ENCODE measurements at regions not wholly inside any gene's neighbourhood (a gene's known extent, or its start where the extent isn't known, plus 50 kb on each side); places are given as distances from the start of the nearest gene placed in this dataset.

DNA sequence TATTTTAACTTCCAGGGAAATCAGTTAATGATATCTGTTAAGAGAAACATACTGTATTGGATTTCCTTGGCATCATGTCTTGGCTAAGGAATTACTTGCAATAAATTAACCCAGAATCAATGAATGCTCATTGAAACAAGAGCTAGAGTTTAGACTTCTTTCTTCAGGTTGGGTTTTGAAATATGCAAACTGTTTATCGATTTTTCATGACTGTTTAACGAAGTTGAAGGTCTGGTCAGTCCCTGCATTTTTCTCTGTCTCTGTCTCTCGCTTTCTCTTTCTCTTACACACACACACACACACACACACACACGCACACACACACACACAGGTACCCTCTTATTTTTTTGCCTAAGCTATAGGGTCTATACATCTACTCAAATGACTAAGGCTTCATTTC, 981.0 kb downstream of the SUCLG1 start:
- H3K4me1 Mint-ChIP-seq: no peaks in the 10 kb centered on the region
- no peaks in the 10 kb centered on the region for H3K27me3 Mint-ChIP-seq
- no peaks in the 10 kb centered on the region for H3K36me3 Mint-ChIP-seq (ENCODE audit: low read depth)
- no peak overlapping the region for H3K4me3 Mint-ChIP-seq
- H3K27ac Mint-ChIP-seq: no peak overlapping the region
- DNase-seq: no peak
- no peaks in the 10 kb centered on the region for H3K9me3 Mint-ChIP-seq
- intact Hi-C loops (cut with micrococcal nuclease): no loop called here

DNA sequence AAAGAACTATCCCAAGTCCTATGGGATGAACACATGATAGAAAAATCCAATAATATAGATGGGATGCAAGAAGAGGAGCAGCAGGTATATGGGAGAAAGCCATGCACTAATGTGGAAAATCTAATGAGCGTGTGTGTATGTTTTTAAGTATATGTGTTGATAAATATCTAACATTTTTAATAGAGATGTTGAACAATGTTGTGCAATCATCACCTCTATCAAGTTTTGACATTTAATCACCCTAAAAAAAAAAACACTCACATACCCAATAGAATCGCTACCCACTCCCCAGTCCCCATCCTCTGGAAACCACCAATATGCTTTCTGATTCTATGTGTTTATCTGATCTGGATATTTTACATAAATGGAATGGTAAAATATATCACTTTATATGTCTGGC, 983.7 kb downstream of the SUCLG1 start:
- DNase-seq: no peak
- Mint-ChIP-seq H3K4me1 (no peaks in the 10 kb centered on the region), H3K4me3 (no peak overlapping the region), H3K27ac (no peak overlapping the region), H3K27me3 (no peaks in the 10 kb centered on the region), H3K9me3 (no peaks in the 10 kb centered on the region), H3K36me3 (ENCODE audit: low read depth) (no peaks in the 10 kb centered on the region)
- intact Hi-C loops (cut with micrococcal nuclease): no loop called here

DNA sequence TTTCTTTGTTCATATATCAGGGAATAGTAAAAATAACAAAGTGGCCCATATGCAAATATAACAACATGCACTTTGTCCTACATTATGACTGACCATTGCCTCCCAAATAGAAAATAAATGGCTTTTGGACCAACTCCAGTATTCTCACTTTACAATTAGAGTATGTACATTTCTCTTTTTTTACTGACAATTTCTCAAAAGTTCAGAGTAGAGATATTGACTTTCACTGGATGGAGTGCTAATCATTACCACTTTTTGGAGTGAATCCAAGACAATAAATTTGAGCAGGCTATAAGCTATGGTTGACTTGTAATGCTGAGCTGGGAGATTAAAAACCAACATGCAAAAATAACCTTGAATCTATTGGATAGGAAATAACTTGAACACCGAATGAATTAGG, 987.4 kb downstream of the SUCLG1 start:
- no peaks in the 10 kb centered on the region for H3K36me3 Mint-ChIP-seq (ENCODE audit: low read depth)
- intact Hi-C loops (cut with micrococcal nuclease): no loop called here
- no peak overlapping the region for H3K4me3 Mint-ChIP-seq
- H3K27ac Mint-ChIP-seq: no peak overlapping the region
- no peaks in the 10 kb centered on the region for H3K9me3 Mint-ChIP-seq
- DNase-seq: no peak
- no peaks in the 10 kb centered on the region for H3K27me3 Mint-ChIP-seq
- H3K4me1 Mint-ChIP-seq: no peaks in the 10 kb centered on the region

GRCh38 chr2:83470928-83471327, 988.2 kb downstream of the SUCLG1 start:
- intact Hi-C loops (cut with micrococcal nuclease): no loop called here
- Mint-ChIP-seq H3K27ac (no peak overlapping the region), H3K4me3 (no peak overlapping the region), H3K4me1 (no peaks in the 10 kb centered on the region), H3K36me3 (ENCODE audit: low read depth) (no peaks in the 10 kb centered on the region), H3K27me3 (no peaks in the 10 kb centered on the region), H3K9me3 (no peaks in the 10 kb centered on the region)
- no peak for DNase-seq

DNA sequence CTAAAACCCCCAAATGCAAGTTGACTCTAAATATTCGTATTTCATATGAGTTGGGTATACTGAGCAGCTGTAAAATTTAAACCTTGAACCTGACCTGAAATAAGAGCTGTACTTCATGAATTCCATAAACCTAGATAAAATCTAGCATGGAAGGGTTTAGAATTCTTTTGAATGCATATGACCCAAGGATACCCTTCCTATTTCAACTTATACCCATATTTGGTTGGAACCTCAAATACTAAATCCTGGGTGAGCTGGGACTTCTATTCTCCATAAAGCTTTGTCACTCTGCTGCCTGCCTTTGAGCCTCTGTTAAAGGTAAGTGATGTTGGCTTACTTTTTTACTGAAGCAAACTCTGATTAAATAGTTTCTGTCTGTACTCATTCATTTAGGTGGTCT, 994.6 kb downstream of the SUCLG1 start:
- intact Hi-C loops (cut with micrococcal nuclease): no loop called here
- H3K9me3 Mint-ChIP-seq: no peaks in the 10 kb centered on the region
- no peak for DNase-seq
- no peaks in the 10 kb centered on the region for H3K27me3 Mint-ChIP-seq
- H3K4me1 Mint-ChIP-seq: no peaks in the 10 kb centered on the region
- H3K36me3 Mint-ChIP-seq (ENCODE audit: low read depth): no peaks in the 10 kb centered on the region
- H3K27ac Mint-ChIP-seq: no peak overlapping the region
- no peak overlapping the region for H3K4me3 Mint-ChIP-seq

- H3K9me3 Mint-ChIP-seq: no peaks in the 10 kb centered on the region
- no peaks in the 10 kb centered on the region for H3K4me1 Mint-ChIP-seq
- DNase-seq: no peak
- no peak overlapping the region for H3K27ac Mint-ChIP-seq
- intact Hi-C loops (cut with micrococcal nuclease): no loop called here
- no peak overlapping the region for H3K4me3 Mint-ChIP-seq
- no peaks in the 10 kb centered on the region for H3K36me3 Mint-ChIP-seq (ENCODE audit: low read depth)
- H3K27me3 Mint-ChIP-seq: no peaks in the 10 kb centered on the region
Measured at GRCh38 chr2:83462881-83463280, 996.2 kb downstream of the SUCLG1 start.

GRCh38 chr2:83461135-83461534, 997.9 kb downstream of the SUCLG1 start:
- H3K27me3 Mint-ChIP-seq: no peaks in the 10 kb centered on the region
- intact Hi-C loops (cut with micrococcal nuclease): no loop called here

DNA sequence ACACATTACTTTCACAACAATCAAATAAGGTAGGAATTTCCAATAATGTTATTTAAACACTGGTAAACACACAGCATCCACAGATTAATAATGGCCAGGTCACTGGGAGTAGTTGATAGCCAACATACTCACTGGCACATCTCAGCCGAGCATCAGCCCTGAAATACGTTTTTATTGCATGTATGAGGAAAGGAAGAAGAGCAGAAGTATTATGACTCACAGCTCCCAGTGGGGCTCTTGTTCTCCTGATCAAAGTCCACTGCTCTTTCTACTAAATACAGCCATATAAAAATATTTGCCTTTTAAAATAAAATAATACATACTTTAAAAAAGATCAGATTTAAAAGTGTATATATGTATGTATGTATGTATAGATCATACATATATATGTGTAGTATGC, 999.6 kb downstream of the SUCLG1 start:
- H3K36me3 Mint-ChIP-seq (ENCODE audit: low read depth): no peaks in the 10 kb centered on the region
- H3K4me3 Mint-ChIP-seq: no peak overlapping the region
- no peaks in the 10 kb centered on the region for H3K27me3 Mint-ChIP-seq
- no peaks in the 10 kb centered on the region for H3K9me3 Mint-ChIP-seq
- H3K4me1 Mint-ChIP-seq: no peaks in the 10 kb centered on the region
- H3K27ac Mint-ChIP-seq: no peak overlapping the region
- intact Hi-C loops (cut with micrococcal nuclease): no loop called here
- no peak for DNase-seq

More at GRCh38 chr2:83461135-83461534, 997.9 kb downstream of the SUCLG1 start:
- Mint-ChIP-seq H3K4me1 (no peaks in the 10 kb centered on the region), H3K4me3 (no peak overlapping the region), H3K36me3 (ENCODE audit: low read depth) (no peaks in the 10 kb centered on the region), H3K9me3 (no peaks in the 10 kb centered on the region), H3K27ac (no peak overlapping the region)
- DNase-seq: no peak

GRCh38 chr2:83435989-83436388, 1023.1 kb downstream of the SUCLG1 start:
- DNase-seq: no peak
- Mint-ChIP-seq H3K4me3 (no peak overlapping the region), H3K36me3 (ENCODE audit: low read depth) (no peaks in the 10 kb centered on the region), H3K9me3 (no peaks in the 10 kb centered on the region), H3K4me1 (no peaks in the 10 kb centered on the region), H3K27me3 (no peaks in the 10 kb centered on the region), H3K27ac (no peak overlapping the region)
- intact Hi-C loops (cut with micrococcal nuclease): no loop called here

- no peaks in the 10 kb centered on the region for H3K27me3 Mint-ChIP-seq
- DNase-seq: no peak
- no peaks in the 10 kb centered on the region for H3K36me3 Mint-ChIP-seq (ENCODE audit: low read depth)
- no peak overlapping the region for H3K27ac Mint-ChIP-seq
- H3K9me3 Mint-ChIP-seq: peaks cover 15% of the 10 kb centered on the region
- H3K4me3 Mint-ChIP-seq: no peak overlapping the region
- intact Hi-C loops (cut with micrococcal nuclease): no loop called here
- no peaks in the 10 kb centered on the region for H3K4me1 Mint-ChIP-seq
Measured at GRCh38 chr2:83420993-83421392, 1038.1 kb downstream of the SUCLG1 start.

GRCh38 chr2:83394134-83394904, 1064.8 kb downstream of the SUCLG1 start:
- Mint-ChIP-seq H3K4me3 (no peak overlapping the region), H3K36me3 (ENCODE audit: low read depth) (no peaks in the 10 kb centered on the region), H3K4me1 (no peaks in the 10 kb centered on the region), H3K9me3 (no peaks in the 10 kb centered on the region), H3K27ac (no peak overlapping the region), H3K27me3 (no peaks in the 10 kb centered on the region)
- intact Hi-C loops (cut with micrococcal nuclease): no loop called here
- no peak for DNase-seq

DNA sequence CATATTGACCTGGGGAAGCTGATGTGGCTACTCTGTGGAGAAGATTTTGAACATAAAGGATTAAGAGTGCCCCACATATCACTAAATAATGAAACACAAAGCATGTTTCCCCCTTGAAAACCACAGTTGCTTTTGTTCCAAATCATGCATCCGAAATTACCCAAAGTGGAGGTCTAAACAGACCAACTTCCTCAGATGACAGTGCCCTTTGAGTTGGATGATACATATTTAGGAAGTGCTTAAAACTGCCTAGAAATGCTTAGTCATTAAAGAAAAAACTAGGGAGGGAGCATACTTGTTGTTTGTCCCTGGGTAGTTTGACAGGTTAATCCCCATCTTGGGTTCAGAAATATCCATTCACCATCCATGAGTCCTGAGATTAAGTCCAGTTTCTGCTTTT, 1070.3 kb downstream of the SUCLG1 start:
- intact Hi-C loops (cut with micrococcal nuclease): no loop called here
- H3K36me3 Mint-ChIP-seq (ENCODE audit: low read depth): no peaks in the 10 kb centered on the region

DNA sequence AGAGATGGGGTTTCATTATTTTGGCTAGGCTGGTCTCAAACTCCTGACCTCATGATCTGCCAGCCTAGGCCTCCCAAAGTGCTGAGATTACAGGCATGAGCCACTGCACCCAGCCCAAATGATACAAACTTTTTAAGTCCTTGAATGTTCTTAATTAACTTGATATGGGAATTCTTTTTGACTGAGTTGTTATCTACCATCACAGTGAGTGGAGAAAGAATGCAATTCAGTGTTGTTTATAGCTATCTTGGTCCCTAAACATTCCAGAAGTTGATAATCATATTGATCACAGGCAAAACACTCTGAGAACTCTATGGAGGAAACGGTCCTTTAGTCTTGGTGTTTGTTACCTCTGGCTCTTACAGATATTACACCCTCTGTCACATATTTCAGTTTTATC, 1072.5 kb downstream of the SUCLG1 start:
- no peak for DNase-seq
- Mint-ChIP-seq H3K4me3 (no peak overlapping the region), H3K9me3 (no peaks in the 10 kb centered on the region), H3K27me3 (no peaks in the 10 kb centered on the region), H3K36me3 (ENCODE audit: low read depth) (no peaks in the 10 kb centered on the region), H3K4me1 (no peaks in the 10 kb centered on the region), H3K27ac (no peak overlapping the region)
- intact Hi-C loops (cut with micrococcal nuclease): no loop called here

More for the DNA sequence above, 1070.3 kb downstream of the SUCLG1 start:
- H3K4me1 Mint-ChIP-seq: no peaks in the 10 kb centered on the region
- DNase-seq: no peak
- H3K27me3 Mint-ChIP-seq: no peaks in the 10 kb centered on the region
- no peak overlapping the region for H3K27ac Mint-ChIP-seq
- no peaks in the 10 kb centered on the region for H3K9me3 Mint-ChIP-seq
- H3K4me3 Mint-ChIP-seq: no peak overlapping the region

DNA sequence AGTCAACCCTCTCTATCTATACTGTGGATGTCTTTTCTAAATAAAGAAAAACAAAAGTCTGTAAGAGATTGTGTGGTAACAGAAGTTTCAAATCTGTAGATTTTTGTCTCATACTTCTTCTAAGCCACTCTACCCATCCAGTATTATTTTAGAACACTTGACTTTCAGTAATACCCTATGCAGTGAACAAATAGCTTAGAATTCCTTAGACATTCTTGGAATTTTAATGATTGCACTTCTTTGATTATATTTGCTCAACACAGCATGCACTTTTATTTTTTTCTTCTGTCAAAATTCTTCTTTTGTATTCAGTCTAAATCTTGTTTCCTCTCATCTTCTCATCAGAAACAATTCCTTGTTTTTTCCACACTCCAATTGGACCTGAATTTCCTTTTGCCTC, 1080.2 kb downstream of the SUCLG1 start:
- Mint-ChIP-seq H3K27ac (no peak overlapping the region), H3K27me3 (no peaks in the 10 kb centered on the region), H3K4me3 (no peak overlapping the region), H3K4me1 (no peaks in the 10 kb centered on the region), H3K9me3 (peaks cover 4% of the 10 kb centered on the region), H3K36me3 (ENCODE audit: low read depth) (no peaks in the 10 kb centered on the region)
- intact Hi-C loops (cut with micrococcal nuclease): no loop called here
- DNase-seq: no peak

GRCh38 chr2:83376731-83377130, 1082.3 kb downstream of the SUCLG1 start:
- H3K9me3 Mint-ChIP-seq: peaks cover 4% of the 10 kb centered on the region
- H3K4me1 Mint-ChIP-seq: no peaks in the 10 kb centered on the region
- no peaks in the 10 kb centered on the region for H3K27me3 Mint-ChIP-seq
- intact Hi-C loops (cut with micrococcal nuclease): no loop called here
- DNase-seq: no peak
- no peak overlapping the region for H3K4me3 Mint-ChIP-seq
- no peaks in the 10 kb centered on the region for H3K36me3 Mint-ChIP-seq (ENCODE audit: low read depth)
- no peak overlapping the region for H3K27ac Mint-ChIP-seq

All from activated CD4-positive, alpha-beta T cell treated with anti-CD3 and anti-CD28 coated beads, Interleukin-2, amount 10 ng/mL, durations not matched to agents 24 days and 14 days (primary cell).